GM19463 (cell line): ENCODE measurements at regions not wholly inside any gene's neighbourhood (a gene's known extent, or its start where the extent isn't known, plus 50 kb on each side); places are given as distances from the start of the nearest gene placed in this dataset.
A peak's percentile ranks its signal among the peaks of the same experiment; 100 is the strongest.
"Not testable (repeated sequence)": the region's sequence is repeated elsewhere in the genome, so short reads cannot be mapped to it uniquely, and the experiment has no call there.

Experiments
- ATAC-seq: cut with Tn5 transposase; IDR thresholded peaks from one replicate; pipeline ENCODE4 v1.9.1; 2021; ENCODE audit warnings: mild to moderate bottlenecking, moderate library complexity; ENCODE audit not compliant: unreplicated experiment

DNA sequence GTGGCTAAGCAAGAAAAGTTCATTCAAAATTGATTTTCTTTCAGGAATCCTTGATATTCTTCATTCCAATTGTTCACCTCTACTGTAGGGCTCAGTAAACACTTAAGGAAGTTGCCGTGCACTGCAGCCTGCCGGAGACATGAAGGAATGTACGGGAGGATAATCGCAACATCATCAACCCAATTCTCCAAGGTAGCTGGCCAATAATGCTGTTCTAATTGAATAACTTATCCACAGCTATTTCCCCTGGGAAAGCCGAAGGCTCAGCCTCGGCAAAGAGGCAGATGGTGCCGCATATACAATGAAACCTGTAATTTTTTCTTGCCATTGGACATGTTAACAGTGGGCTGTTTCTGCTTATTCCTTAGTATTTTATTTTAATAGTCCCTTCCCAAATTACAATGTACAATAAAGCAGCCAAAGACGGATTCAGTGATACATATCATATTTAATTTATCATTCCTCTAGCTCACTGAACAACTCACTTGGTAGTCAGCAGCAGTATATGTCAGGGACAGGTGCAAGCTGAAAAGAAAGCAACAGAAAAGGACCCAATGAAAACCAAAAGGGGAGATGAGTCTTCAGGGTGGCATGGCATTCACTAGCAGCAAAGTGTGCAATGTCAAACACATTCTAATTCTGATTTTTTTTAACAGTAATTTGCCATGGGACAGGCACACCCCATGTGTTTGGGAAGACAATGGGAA, 420.5 kb upstream of the KLF12 start:
- ATAC-seq = no peak

DNA sequence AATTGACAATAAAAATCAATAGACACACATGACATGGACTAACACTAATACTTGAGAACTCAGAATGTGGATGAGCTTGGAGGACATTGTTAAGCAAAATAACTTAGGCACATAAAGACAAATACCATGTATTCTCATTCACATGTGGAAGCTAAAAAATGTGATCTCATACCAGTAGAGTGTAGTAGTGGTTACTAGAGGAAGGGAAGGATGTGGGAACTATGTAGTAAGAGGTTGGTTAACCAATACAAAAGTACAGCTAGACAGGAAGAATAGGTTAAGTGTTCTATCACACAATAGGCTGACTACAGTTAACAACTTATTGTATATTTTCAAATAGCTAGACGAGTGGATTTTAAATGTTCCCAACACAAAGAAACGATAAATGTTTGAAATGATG, 415.8 kb upstream of the KLF12 start:
- no peak for ATAC-seq

DNA sequence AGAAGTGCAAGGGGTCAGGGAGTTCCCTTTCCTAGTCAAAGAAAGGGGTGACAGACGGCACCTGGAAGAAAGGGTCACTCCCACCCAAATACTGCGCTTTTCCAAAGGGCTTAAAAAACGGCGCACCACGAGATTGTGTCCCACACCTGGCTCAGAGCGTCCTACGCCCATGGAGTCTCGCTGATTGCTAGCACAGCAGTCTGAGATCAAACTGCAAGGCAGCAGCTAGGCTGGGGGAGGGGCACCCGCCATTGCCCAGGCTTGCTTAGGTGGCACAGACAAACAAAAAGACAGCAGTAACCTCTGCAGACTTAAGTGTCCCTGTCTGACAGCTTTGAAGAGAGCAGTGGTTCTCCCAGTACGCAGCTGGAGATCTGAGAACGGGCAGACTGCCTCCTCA, 402.4 kb upstream of the KLF12 start:
- not testable (repeated sequence) for ATAC-seq

DNA sequence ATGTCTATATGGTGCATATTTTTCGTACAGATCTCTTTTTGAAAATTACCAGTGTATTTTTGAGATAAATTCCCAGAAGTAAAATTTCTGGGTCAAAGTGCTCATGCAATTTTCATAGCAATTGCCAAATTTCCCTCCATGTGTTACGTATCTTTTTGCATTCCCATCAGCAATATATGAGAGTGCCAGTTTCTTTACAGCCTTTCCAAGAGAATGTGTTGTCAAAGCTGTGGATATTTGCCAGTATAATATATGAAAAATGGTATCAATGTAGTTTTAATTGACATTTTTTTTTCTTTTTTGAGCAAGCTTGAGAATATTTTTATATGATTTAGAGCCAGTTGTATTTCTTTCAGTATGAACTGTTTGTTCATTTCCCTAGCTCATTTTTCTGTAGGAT, 399.0 kb upstream of the KLF12 start:
- no peak for ATAC-seq

DNA sequence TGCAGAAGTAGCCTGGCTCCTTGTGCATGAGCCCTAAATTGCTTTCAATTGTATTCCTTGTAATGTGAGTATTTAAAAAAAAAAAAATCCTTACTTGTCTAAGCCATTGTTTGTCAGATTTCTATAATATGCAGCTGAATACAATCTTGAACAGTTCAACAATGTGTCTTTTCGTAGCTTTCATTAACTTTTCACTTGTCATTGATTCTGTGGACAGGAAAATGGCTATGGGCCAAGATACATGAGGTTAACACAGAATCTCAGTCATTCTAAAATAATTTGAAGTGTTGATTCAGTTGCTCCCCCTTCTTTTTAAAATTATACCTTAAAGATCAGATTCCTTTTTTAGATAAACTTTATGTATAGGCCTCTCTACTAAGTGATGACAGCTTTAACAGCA, 395.8 kb upstream of the KLF12 start:
- ATAC-seq = no peak

DNA sequence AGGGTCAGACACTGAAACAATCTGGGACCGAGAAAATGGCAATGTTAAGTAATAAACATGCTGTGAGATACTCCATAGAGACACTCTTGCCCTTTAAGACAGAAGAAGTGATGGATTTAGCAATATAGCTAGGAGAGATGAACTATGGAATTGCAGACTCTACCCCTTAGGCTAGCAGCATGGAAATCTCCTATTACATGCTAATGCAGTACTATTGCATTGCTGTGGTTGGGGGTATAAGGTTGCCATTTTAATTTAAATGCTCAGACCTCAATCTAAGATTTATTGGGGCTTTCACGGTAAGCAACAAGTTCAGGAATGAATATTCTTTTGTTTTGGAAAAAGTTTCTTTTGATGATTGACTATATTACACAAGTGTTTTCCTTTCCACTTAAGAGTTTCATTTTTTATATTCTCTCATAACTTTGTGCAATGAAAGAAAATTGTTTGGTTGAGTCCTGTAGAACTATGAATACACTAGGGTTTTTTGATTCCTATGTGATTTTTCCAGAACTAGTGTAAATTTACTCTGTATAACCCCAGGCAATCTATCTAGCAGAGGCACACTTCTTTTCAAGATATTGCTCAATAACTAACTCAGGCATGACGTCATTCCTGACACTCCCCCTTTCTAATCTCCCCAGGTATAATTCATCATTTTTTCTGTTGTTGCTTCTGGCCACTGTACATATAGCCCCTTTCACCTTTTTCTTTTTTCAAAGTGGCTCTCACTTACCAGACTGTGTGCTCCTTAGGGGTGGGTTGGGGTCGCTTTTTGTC, 394.7 kb upstream of the KLF12 start:
- ATAC-seq = no peak

DNA sequence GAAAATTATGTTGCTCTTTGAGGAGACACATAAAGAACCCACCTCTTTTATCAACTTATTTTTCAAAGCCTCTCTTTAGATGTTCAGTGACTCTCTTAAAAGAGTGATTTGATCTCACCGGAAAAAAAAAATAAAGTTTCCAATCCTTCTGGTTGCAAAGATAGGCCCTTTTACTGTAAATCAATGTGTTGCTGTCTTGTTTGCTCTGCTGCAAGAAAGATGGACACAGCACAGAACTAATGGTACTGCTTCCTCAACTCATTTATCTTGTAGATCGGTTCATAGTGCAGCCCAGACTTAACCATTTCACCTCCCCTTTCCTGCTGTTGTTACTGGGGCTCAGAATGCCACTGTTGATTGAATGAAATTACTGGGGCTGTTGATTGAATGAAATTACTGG, 388.9 kb upstream of the KLF12 start:
- no peak for ATAC-seq

DNA sequence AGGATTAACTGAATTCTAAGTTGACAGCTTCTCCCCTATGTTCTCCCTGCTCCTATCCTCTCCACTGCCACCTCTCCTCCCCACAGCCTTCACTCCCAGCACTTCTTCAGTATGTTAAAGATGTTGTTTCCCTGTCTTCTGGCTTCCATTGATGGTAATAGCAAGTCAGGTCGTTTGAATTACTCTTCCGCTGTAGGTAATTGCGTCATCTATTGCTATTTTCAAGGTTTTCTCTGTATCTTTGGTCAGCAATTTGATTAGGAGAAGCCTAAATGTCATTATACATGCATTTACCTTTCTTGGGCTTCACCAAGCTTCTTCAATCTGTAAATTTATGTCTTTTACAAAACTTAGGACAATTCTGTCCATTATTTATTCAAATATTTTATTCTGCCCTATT, 377.3 kb upstream of the KLF12 start:
- ATAC-seq = no peak

DNA sequence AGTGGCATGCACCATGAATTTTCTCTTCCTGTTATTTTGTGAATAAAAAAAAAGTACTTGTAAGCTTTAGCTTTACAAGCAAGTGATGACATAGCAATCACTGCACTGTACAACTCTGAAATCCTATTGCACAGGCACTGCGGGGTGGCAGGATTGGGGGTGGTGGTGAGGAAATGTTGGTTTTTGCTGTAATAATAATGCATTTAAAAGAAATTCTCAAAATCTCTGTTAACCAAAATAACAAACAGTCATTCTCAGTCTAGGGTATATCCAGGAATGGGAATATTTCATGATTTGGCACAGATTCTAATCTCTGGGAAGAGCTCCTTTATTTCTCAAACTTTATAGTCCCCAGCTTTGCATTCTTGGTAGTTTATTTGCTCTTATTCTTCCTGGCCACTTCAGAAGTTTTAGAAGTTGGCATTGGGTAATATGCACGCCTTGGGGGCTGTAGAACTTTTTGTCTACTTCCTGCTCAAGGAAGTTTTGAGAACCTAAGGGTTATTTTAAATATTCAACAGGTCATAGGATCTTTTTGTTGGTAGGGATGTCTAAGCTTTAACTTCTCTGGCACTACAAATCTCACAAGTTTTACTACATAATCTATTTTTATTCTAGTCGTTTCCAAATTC, 353.0 kb upstream of the KLF12 start:
- ATAC-seq = no peak

DNA sequence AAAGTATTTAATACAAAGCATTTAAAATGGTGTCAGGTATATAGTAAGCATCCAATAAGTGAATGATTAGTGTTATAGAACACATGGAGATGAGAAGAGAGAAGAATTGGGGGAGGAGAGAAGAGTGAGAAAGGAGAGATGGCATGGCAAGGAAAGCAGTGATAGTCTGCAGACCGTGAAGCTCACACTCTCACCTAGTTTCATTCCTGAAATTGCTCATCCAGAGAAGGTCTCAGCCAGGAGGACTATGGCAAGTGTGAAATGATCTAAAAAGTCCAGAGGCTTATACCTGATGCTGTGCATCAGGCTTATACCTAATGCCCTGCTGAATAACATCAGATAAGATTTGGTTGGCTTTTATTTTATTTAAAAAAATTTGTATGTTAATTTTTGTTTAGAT, 351.6 kb upstream of the KLF12 start:
- peak; percentile 85 for ATAC-seq

DNA sequence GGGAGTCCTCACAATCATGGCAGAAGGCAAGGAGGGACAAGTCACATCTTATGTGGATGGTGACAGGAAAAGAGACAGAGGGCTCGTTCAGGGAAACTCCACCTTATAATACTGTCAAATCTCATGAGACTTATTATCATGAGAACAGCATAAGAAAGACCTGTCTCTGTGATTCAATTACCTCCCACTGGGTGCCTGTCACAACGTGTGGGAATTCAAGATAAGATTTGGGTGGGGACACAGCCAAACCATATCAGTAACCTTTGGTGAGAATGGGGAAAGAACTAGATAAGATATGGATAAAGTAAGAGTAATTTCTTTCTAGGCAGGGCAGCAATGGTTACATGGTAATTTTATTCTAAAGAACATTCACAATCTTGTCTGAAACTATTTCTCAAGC, 344.9 kb upstream of the KLF12 start:
- ATAC-seq = no peak

DNA sequence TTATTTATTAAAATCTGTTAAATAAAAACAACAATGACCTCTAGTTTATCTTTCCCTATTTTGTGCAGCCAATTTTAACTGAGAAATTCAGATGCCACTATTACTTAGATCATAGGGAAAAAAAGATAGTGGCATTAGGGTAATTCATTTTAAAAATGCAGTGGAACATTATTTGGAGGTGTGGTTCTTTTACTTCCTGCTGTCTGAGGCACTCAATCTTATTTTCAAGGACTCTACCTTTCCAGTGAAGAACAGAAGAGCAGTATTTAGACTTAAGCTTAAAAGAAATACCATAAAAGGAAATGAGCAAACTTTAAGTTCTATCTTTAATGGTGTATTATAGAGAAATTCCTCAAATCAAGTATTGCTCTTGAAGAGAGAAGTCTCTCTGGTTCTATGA, 342.6 kb upstream of the KLF12 start:
- ATAC-seq = no peak

DNA sequence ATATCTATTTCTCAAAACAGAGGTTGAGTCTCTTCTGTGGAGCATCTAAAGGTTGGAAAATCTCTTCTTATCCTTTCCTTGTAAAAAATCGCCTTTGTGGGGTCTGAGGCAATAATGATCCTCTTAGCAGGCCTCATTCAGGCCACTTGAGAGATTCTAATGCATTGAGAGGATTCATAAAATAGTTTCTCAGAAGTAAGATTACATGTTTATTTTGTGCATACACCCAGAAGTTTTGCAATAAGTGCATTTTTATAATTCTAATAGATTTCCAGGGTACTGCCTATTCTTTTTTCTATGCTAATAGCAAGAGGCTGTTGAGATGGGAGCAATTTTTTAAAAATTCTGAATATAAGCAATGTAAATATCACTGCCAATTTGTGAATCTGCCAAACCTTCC, 342.2 kb upstream of the KLF12 start:
- no peak for ATAC-seq

DNA sequence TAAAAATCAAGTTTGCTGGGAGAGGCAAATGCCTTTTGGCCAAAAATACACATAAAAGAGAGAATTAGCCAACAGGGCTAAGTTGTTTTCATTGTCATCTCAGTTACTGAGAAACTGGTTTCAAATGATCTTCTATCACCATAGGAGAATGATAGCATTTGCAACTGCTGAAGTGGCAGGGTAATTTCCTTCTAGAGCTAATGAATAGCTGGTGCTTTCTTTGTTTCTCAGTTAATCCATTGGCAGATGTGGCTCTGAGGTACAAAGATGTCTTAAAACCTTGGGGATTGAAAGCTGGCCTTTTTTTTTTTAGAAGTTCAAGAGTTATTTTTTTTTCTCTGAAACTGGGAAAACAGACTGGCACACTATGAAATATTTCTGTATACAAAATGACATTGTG, 332.7 kb upstream of the KLF12 start:
- ATAC-seq = no peak

DNA sequence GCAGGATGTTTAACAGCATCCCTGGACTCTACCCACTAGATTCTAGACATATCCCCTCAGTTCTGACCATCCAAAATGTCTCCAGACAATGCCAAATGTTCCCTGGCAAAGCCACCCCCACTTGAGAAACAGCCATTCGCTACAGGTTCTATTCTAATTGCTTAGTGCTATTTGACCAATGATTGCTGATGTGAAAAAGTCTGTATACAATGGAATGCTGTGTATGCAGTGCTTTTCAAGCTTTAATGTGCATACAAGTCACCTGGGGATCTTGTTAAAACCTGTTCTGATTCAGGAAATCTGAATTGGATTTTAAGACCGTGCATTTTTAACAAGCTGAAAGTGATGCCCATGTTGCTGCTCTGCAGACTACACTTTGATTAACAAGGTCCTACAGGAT, 331.8 kb upstream of the KLF12 start:
- ATAC-seq = no peak

DNA sequence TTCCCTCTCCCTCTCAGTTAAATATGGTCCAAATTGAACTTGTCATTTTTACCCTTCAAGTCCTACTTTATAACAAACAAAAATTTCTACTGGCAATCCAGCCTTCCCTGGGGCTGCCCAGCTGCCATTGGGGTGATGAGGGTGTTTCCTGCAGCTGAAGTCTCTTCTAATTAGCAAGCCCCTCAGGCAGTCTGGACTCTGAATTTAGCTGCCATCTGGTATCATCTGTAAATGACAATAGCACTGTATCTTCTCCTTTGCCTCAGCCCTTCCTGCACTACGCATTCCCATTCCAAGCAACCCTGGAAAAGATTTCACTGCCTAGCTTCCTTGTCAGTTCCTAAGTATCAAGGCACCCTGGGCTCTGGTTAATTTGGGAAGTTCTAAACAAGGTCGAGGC, 331.1 kb upstream of the KLF12 start:
- ATAC-seq = no peak

DNA sequence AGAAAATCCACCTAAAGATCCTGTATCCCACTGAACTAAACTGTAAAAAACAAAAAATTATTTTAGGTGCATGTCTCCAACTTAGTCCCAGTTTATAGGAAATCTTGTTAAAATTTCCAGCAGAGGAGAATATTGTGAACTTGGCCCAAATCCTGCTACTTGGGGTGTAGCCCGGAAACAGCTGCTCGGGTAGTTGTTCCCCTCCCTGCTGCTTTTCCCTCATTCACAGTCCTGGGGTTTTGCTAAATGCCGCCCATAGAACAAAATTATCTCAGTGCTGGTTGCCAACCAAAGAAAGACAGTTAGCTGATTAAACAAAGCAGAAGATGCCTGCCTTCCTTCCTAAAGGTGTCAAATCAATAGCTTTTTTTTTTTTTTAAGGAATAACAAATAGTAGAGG, 330.5 kb upstream of the KLF12 start:
- ATAC-seq = no peak

DNA sequence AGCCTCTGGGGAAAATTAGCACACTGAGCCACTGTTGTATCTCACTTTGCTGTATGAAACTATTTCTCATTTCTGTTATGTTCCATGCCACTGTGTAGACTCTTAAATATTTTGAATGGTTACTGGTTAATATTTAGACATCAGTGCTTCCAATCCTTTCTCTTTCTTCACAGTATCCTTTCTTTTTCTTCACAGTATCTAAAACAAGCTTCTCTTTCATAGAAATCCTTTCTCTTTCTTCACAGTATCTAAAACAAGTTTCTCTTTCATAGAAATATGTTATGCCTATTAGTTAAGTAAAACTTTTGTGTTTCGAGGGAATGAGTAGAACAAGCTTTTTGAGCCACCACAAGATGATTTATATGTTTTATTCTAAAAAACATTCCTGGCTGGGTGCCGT, 326.8 kb upstream of the KLF12 start:
- no peak for ATAC-seq

DNA sequence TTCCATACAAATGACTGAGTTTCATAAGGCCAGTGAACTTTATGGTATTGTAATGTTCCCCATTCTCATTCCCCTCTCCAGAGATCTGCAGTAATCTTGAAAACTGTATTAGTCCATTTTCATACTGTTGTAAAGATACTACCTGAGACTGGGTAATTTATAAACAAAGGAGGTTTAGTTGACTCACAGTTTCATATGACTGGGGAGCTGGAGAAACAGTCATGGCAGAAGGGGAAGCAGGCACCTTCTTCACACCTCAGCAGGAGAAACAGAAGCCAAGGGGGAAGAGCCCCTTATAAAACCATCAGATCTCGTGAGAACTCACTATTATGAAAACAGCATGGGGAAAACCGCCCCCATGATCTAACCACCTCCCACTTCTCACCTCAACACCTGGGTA, 318.7 kb upstream of the KLF12 start:
- ATAC-seq = peak; percentile 53

DNA sequence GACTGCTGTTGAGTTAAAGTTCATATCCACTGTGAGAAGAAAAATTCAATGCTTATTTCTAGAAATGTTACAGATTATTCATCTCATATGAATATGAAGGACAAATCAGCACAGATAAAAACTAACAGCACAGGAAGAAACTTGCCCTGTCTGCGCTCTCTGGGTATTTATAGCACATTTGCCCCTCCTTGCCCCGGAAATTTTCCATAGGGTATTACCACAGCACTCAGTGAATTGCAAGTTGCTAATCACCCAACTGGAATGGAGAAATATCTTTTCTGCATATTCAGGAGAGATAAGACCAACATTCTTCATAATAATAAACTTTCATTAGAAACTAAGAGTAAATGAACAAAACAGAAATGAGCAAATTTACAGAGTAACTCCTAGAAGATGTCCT, 318.0 kb upstream of the KLF12 start:
- no peak for ATAC-seq

DNA sequence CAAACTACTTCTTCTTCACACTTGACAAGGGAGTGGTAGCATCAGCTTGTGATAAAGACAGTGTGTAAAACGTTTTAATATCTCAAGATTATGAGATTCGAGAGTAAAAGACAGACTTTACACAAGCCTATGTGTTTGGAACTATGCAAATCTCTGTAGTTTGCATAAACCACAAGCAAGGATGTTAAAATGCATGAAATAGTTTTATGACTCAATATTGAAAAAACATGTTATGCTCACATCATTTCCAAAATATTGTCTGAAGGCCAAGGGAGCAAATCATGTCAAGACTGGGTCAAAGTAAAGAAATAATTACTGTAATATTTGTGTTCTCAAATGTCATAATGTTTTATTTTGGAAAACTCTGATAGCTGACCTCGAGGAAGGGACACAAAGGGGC, 316.8 kb upstream of the KLF12 start:
- no peak for ATAC-seq

DNA sequence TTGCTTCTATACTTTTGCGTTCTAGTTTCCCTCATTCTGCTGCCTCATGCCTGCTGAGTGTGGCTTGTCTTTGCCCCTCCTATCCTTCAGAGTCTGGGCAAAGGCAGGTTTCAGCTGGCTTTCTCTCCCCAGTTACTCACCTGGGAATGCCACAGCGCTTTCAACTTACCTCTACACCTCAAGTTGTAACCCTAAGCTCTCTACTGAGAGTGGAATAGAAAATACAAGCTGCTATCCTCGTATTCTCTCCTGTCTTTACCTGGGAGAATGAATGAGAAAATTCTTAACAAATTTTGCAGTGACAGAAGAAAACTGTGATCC, 316.3 kb upstream of the KLF12 start:
- no peak for ATAC-seq
